PFSK-1 (cell line): ENCODE measurements at regions not wholly inside any gene's neighbourhood (a gene's known extent, or its start where the extent isn't known, plus 50 kb on each side); places are given as distances from the start of the nearest gene placed in this dataset.

Source experiments
- POLR2AphosphoS5 ChIP-seq: IDR thresholded peaks from 2 replicates; pipeline ENCODE4 v1.6.1; 2012; ENCODE audit warnings: low read depth, mild to moderate bottlenecking, control low read depth, low read length, moderate library complexity
- SIN3A ChIP-seq: IDR thresholded peaks from 2 replicates; pipeline ENCODE4 v1.6.1; 2012; ENCODE audit warnings: mild to moderate bottlenecking, low read length, moderate library complexity, borderline replicate concordance; ENCODE audit not compliant: insufficient read depth
- TF ChIP-seq, protein P1 (sequence below), 2 experiments: IDR thresholded peaks; 2 replicates each; pipeline versions ENCODE4 v1.6.1 to v1.8.0; 2011 to 2012; ENCODE audit warnings: low read depth in 2 of 2, low read length in 2 of 2, control low read depth in 1 of 2, inconsistent platforms in 1 of 2, mild to moderate bottlenecking in 1 of 2, moderate library complexity in 1 of 2; ENCODE audit not compliant: insufficient read depth in 1 of 2

DNA sequence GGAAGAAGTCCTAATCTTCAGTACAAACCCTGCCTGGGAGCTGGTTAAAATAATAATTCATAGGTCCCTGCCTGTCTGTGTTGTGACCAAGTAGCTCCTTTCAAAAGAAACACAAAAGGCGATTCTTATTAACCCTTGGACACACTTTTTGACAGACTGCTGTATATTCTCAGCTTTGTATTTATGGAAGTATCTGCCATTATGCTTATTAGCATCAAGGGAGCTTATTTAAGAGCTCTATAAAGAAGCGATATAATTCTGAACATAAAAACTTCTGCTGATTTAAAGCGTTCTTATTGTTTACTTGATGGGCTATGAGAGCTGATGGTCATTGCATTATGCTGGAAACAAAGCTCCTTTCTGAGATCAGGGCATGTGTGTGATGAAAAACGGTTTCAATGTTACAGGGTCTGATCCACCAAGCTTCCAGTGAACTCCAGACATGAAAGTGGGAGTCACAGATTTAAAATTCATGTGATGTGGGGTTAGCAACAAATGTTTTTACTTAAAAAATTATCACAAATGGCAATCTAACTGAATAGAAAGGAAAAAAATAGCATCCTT lies 181.8 kb upstream of the PDE10A start:
- TF ChIP-seq, protein P1, sequence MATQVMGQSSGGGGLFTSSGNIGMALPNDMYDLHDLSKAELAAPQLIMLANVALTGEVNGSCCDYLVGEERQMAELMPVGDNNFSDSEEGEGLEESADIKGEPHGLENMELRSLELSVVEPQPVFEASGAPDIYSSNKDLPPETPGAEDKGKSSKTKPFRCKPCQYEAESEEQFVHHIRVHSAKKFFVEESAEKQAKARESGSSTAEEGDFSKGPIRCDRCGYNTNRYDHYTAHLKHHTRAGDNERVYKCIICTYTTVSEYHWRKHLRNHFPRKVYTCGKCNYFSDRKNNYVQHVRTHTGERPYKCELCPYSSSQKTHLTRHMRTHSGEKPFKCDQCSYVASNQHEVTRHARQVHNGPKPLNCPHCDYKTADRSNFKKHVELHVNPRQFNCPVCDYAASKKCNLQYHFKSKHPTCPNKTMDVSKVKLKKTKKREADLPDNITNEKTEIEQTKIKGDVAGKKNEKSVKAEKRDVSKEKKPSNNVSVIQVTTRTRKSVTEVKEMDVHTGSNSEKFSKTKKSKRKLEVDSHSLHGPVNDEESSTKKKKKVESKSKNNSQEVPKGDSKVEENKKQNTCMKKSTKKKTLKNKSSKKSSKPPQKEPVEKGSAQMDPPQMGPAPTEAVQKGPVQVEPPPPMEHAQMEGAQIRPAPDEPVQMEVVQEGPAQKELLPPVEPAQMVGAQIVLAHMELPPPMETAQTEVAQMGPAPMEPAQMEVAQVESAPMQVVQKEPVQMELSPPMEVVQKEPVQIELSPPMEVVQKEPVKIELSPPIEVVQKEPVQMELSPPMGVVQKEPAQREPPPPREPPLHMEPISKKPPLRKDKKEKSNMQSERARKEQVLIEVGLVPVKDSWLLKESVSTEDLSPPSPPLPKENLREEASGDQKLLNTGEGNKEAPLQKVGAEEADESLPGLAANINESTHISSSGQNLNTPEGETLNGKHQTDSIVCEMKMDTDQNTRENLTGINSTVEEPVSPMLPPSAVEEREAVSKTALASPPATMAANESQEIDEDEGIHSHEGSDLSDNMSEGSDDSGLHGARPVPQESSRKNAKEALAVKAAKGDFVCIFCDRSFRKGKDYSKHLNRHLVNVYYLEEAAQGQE (IDR thresholded peaks at IDR 0.05; ENCODE audit: insufficient read depth in 1 of 2, low read depth in 2 of 2, low read length in 2 of 2) = no peak
- TF ChIP-seq POLR2AphosphoS5 (no peak), SIN3A (no peak)
